Nucleus accumbens (tissue), 56 donors: ENCODE measurements at regions not wholly inside any gene's neighbourhood (a gene's known extent, or its start where the extent isn't known, plus 50 kb on each side); places are given as distances from the start of the nearest gene placed in this dataset.
"Not testable (repeated sequence)": the region's sequence is repeated elsewhere in the genome, so short reads cannot be mapped to it uniquely, and the experiment has no call there.

Source experiments
- DNase-seq, 56 donors: peaks; one replicate each; lab custom pipeline; 2025; lab: John Stamatoyannopoulos, UW

DNA sequence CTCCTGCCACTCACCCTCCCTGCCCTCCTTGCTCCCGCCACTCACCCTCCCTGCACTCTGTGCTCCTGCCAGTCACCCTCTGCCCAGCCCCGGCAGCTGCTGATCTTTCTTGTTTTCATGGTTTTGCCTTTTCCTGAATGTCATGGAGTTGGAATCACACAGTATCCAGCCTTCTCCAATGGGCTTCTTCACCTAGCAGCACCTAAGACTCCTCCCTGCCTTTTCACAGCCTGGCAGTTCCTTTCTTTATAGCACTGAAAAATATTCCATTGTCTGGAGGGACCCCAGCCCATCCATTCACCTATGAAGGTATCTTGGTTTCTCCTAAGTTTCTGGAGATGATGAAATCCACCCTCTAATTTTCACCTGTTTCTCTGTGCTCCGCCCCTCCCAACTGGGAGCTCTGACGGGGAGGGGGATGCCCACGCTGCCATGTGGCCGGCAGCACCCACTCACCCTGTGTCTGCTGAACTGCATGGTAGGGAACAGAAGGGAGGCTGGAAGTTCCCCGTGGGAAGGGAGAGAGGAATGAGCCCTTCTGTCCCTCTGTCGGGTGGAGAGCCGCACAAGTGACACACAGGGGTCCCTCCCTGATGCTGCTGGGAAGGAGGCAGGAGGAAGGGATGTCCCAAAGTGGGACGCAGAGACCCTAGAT is 144.9 kb upstream of the ZNF469 start:
- DNase-seq, result not testable (repeated sequence)

DNA sequence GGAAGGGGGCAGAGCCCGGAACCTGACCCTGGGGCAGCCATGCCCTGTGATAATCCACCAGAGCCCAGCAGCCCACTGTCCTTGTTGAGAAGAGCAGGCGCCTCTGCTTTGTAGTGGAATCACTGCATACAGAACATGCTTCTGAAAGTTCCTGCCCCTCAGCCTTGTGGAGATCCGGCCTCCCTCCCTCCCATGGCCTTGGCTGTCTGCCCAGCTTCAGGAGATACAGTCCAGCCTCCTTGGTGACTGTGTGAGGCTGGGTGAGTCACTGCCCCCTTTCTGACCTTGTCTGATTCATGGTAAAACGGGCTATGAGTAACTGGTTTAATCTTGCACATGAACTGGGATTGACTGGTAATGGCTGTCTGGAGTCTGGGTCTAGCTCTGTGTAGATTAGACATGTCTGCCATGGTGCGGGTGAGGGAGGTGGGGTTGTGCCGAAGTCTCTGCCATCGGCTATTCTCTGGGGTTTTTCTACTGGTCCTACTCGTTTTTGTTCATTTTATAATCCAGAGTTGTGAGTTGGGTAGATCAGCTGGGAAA is 144.0 kb upstream of the ZNF469 start:
- peak in 3 of 56 donors; percentile 17 to 33 (median 28) for DNase-seq

GRCh38 chr16:88240118-88240517 is 142.6 kb upstream of the ZNF469 start:
- not testable (repeated sequence) for DNase-seq

DNA sequence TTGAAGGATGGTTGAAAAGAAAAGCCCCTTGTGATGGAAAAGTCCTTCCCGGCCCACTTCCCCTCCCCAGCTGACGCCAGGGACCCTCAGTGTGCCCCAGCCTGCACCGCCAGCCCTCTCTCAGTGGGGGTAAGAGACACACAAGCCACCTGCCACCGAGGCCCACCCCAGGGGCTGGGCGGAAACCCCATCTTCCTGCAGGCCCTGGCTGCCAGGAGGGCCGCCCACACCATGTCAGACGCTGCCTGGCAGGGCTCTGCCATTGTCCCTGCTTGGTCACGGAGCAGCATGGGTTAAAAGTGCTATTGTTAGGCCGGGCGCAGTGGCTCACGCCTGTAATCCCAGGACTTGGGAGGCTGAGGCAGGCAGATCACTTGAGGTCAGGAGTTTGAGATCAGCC is 142.0 kb upstream of the ZNF469 start:
- not testable (repeated sequence) for DNase-seq

DNA sequence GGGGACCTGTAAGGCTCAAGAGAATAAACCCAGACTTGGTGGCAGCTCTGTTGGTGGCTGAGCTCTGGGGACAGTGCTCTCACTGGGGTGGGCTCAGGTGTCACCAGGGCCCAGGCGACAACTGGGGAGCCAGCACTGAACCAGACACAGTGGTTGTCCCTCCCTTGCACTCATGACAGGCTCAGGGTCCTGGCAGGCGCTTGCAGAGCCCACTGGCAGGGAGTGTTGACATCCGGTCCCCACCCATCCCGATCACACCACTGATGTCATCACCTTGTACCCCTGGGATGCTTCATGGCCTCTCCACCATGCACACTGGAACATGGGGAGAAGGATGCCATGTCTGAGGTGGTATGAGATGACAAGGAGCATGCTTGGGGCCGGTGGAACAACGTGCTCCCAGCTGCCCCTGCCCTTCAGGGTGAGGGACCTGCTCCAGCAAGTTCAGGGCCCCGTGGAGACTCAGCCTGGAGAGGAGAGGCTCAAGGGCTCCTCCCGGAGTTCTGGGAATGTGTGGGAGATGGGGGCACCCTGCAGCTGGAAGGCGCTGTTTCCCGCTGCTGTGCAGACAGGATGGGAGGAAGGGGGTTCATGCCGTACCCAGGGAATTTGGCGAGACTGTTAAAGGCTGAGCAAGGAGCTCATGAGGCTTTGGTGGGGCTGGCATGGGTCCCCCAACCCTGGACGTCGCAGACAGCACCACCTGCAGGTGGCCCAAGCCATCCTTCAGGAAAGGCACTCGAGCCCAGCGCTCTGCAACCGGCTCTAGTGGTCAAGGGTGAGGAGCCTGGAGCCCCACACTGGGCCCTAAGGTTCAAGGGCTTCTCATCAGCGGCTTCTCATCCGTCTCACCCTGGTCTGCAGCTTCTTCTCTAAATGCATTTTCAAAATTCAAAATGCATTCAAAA is 141.1 kb upstream of the ZNF469 start:
- DNase-seq, result not testable (repeated sequence)

GRCh38 chr16:88242312-88243295 is 140.2 kb upstream of the ZNF469 start:
- DNase-seq, result not testable (repeated sequence)

GRCh38 chr16:88243921-88244320 is 138.8 kb upstream of the ZNF469 start:
- not testable (repeated sequence) for DNase-seq

DNA sequence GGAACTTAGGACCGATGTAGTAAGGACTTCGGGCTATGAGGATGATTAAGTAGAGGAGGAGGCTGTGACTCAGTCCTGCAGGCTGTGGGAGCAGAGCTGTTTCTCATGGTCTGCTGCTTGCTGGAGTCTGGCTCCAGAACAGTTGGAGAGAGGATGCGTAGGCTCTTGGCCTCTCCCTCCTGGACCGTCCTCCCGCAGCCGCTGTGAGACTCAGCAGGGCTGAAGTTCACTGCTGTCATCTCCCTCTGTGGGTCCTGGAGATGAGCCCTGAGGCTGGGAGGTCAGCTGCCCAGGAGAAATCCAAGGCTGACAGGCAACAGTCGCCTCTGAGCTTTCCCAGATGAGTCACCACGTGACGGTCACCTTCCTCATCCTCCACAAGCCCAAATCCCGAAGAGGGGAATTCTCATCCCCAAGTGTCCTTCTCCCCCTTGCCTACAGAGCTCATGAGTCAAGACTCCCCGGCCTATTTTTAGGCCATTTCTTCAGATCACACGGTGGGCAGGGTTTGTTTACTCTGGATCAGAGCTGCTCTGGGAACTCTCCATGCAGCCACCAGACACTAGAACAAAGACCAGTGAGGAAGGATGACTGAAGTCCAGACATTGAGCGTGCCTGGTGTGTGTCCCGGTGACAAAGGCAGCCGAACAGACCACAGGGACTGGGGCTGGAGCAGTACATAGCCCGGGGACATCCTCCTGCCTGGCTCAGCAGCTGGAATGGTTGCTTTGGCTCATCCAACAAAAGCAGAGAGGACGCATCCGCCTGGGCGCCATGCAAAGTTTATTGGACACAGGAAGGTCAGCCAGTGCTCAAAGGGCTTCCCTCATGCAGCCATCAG is 137.3 kb upstream of the ZNF469 start:
- DNase-seq, result not testable (repeated sequence)

- not testable (repeated sequence) for DNase-seq
These were observed 135.7 kb upstream of the ZNF469 start for GRCh38 chr16:88246955-88247582.

- DNase-seq, result not testable (repeated sequence)
These were observed 135.2 kb upstream of the ZNF469 start for GRCh38 chr16:88247583-88247966.

DNA sequence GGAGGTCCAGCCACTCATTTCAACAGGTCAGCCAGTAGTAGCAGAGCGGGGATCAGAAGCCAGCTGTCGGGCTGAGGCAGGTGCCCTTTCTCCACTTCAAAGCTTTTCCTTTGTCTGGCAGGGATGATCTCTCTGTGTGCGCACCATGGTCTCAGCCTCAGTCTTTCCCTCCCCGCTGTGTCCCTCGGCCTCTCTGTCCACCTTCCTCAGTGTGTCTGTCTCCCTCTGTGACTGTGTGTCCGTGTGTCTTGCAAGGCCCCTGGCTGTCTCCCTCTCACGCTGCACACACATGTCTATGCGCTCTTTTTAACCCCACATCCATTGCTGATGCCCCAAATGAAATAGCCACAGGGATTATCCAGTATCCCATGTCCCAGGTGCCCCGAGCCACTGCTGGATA is 134.0 kb upstream of the ZNF469 start:
- not testable (repeated sequence) for DNase-seq

GRCh38 chr16:88250381-88250780 is 132.4 kb upstream of the ZNF469 start:
- not testable (repeated sequence) for DNase-seq

DNA sequence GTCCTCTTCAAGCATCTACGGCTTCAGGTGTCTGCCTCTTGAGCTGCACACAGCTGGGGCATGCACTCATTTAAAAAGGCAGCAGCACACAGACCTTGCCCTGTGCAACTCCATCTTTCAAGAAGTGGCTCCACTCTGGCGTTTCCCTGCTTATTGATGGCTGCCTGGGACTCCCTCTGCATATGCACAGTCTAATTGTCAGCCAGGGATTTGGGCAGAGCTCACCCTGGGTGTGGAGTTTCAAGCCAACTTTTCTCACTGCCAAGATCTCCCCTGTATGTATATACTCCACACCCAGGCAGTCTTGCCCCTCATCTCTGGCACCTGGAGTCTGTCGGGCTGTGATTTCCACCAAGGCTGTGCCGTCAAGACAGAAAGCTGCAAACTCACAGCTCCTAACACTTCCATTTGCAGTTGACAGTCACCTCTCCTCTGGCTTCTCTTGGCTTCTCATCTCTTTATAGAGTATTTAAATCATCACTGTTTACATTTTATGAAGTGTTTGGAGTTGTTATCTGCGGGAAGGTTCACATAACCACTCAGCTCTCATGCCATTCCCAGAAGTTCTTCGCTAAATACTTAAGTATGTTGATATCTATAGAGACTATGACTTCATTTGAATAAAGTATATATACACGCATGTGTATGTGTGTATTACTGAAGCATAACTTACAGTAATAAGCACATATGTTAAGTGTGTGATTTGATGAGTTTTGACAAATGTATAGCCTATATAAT is 130.5 kb upstream of the ZNF469 start:
- not testable (repeated sequence) for DNase-seq

- DNase-seq, result not testable (repeated sequence)
These were observed 124.6 kb upstream of the ZNF469 start for GRCh38 chr16:88258141-88258540.

GRCh38 chr16:88258764-88259525 is 123.8 kb upstream of the ZNF469 start:
- not testable (repeated sequence) for DNase-seq

DNA sequence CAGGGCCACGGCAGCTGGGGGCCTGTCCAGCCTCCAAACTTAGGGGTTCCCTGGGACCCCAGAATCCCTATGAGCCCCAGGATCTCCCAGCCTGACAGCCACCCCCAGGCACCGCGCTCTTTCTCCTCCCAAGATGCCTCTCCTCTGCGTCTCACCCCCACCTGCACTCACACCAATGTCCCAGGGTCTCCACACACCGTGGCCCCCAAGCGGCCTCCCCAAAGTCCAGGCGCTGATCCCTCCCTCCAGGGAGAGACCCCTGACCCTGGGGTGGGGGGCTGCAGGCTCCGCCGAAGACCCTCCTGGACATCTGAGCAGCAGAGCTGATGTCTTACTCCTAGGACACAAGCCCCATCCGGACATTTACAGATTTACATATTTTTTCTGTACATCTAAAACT is 123.2 kb upstream of the ZNF469 start:
- not testable (repeated sequence) for DNase-seq

- not testable (repeated sequence) for DNase-seq
These were observed 122.6 kb upstream of the ZNF469 start for GRCh38 chr16:88260146-88260545.
